NCI-H526 (cell line): ENCODE measurements at regions not wholly inside any gene's neighbourhood (a gene's known extent, or its start where the extent isn't known, plus 50 kb on each side); places are given as distances from the start of the nearest gene placed in this dataset.

Experiments
- DNase-seq, 2 experiments: peaks; one replicate each; lab custom pipeline; 2025; lab: John Stamatoyannopoulos, UW

- no peak for DNase-seq
These were observed 470.8 kb upstream of the SLIT2 start for GRCh38 chr4:19780871-19781270.

- DNase-seq, result no peak
These were observed 474.8 kb upstream of the SLIT2 start for GRCh38 chr4:19776929-19777328.

GRCh38 chr4:19776021-19776459, 475.7 kb upstream of the SLIT2 start:
- no peak for DNase-seq

GRCh38 chr4:19774690-19775256, 476.9 kb upstream of the SLIT2 start:
- no peak for DNase-seq

- DNase-seq, result no peak
These were observed 479.1 kb upstream of the SLIT2 start for GRCh38 chr4:19772581-19772980.

- DNase-seq, result no peak
These were observed 495.0 kb upstream of the SLIT2 start for GRCh38 chr4:19756661-19757060.

- DNase-seq, result peak; percentile 51 to 54
These were observed 499.1 kb upstream of the SLIT2 start for GRCh38 chr4:19752599-19752998.

- no peak for DNase-seq
These were observed 502.9 kb upstream of the SLIT2 start for GRCh38 chr4:19748519-19749479.

GRCh38 chr4:19746377-19746776, 505.3 kb upstream of the SLIT2 start:
- DNase-seq, result no peak

- no peak for DNase-seq
These were observed 508.5 kb upstream of the SLIT2 start for GRCh38 chr4:19743115-19743638.

- no peak for DNase-seq
These were observed 512.5 kb upstream of the SLIT2 start for GRCh38 chr4:19739101-19739651.

- DNase-seq, result no peak
These were observed 514.5 kb upstream of the SLIT2 start for GRCh38 chr4:19736968-19737756.

- peak in 1 of 2 experiments; percentile 14 for DNase-seq
These were observed 516.7 kb upstream of the SLIT2 start for GRCh38 chr4:19735012-19735411.

GRCh38 chr4:19729886-19730651, 521.6 kb upstream of the SLIT2 start:
- no peak for DNase-seq

- DNase-seq, result no peak
These were observed 522.9 kb upstream of the SLIT2 start for GRCh38 chr4:19728773-19729172.

GRCh38 chr4:19727141-19727540, 524.6 kb upstream of the SLIT2 start:
- DNase-seq, result no peak

GRCh38 chr4:19725130-19725529, 526.6 kb upstream of the SLIT2 start:
- DNase-seq, result no peak

- DNase-seq, result no peak
These were observed 529.3 kb upstream of the SLIT2 start for GRCh38 chr4:19722404-19722803.

- no peak for DNase-seq
These were observed 530.1 kb upstream of the SLIT2 start for GRCh38 chr4:19721587-19721986.

GRCh38 chr4:19720610-19721009, 531.1 kb upstream of the SLIT2 start:
- no peak for DNase-seq

- no peak for DNase-seq
These were observed 531.5 kb upstream of the SLIT2 start for GRCh38 chr4:19720190-19720589.
